ENCODE measurements at regions not wholly inside any gene's neighbourhood (a gene's known extent, or its start where the extent isn't known, plus 50 kb on each side); places are given as distances from the start of the nearest gene placed in this dataset.

DNA sequence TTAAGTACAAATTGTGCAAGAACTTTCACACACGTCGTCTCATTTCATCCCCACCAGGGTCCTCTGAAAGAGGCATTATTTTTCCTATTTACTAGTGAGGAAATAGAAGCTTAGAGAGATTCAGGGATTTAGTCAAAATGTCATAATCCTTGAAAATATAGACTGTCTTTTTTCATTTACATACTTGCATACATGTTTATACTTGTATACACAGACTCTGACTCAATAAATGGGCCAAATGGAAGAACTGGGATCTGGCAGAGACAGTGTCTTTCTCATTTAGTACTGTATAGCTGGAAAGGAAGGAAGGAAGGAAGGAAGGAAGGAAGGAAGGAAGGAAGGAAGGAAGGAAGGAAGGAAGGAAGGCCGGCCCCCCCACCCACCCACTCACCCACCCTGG, 357.7 kb upstream of the SOX5 start:
- H3K4me1 ChIP-seq (replicated peaks in 1 of 2; ENCODE audit: control insufficient read depth in 2 of 2, insufficient read depth in 2 of 2, low read length in 2 of 2): no peaks in the 10 kb centered on the region; a peak in 1 of 5 replicates
- TF ChIP-seq NELFE (IDR thresholded peaks at IDR 0.05; ENCODE audit: insufficient read depth, insufficient read length): no peak
- TF ChIP-seq, protein P1, sequence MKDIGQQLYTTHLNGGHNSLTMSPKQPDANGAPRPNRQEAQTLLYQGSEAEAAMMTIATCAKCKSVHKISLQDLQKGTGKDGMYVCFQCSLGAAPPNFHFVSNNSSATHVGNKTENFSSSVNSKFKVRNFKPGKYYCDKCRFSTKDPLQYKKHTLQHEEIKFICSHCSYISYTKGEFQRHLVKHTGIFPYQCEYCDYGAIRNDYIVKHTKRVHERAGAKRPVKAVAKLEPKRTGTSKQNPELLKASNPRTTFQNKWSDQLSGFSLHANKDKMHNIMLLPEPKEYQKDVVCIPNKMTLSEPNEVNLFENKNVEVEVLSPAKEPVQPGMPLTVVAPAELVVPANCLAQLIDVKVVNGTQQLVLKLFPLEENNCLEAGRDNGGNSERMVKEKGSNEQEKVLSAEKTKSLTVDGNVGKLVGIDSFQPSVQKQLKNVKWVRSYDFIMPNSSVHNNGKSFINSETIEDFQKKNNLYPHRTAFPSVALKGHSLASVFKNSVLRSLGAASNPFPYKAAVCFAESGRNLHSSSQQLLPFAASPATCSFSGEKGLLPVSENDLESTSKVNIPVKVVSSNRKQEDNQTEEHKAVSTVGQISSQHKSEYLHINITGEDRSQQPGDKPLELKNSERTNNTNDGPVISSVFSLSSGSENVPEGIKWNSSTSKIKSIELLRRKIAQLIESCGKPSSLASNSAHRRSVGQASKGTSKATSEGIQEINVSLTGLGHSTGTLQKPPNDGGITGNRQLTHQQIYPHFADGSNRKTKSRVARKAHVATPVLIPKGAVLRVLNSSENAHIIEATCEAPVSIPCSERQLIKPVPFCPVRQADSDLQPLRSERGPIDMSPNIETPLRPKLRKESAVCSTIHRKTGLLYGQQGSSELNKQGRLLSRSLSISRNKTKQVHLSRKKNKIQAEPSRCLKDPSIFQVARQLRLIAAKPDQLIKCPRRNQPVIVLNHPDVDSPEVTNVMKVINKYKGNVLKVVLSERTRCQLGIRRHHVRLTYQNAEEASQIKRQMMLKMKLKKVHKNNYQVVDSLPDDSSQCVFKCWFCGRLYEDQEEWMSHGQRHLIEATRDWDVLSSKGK (CRISPR knock-in tag; IDR thresholded peaks at IDR 0.05): no peak
- no peak for TF ChIP-seq ETV5 (CRISPR knock-in tag; IDR thresholded peaks at IDR 0.05; ENCODE audit: low read depth)
- TF ChIP-seq ZFP1 (CRISPR knock-in tag; IDR thresholded peaks at IDR 0.05): no peak
- TF ChIP-seq, protein P2, sequence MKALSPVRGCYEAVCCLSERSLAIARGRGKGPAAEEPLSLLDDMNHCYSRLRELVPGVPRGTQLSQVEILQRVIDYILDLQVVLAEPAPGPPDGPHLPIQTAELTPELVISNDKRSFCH (CRISPR knock-in tag; IDR thresholded peaks at IDR 0.05): no peak
- TF ChIP-seq, protein P2 (tag; IDR thresholded peaks at IDR 0.05): no peak
- FAIRE-seq (no peak), DNase-seq (ENCODE audit: extremely low read depth in 1 of 4, low spot score in 3 of 4) (no peak), ATAC-seq (no peak)
- BruUV-seq (replicated peaks): no TSS peak
- WGBS (ENCODE audit: insufficient coverage, low coverage, missing lambda C conversion rate): 5% methylated on average over 2 of the region's 3 CpGs
- no peak overlapping the region for H3K4me2 ChIP-seq (ENCODE audit: insufficient read depth, low read length)
- H3K9me3 ChIP-seq (replicated peaks; ENCODE audit: control insufficient read depth, insufficient read depth, low read depth, low read length): no peaks in the 10 kb centered on the region
- in situ Hi-C loops (cut with MboI) (no loop called here), intact Hi-C loops (cut with micrococcal nuclease) (no loop called here)
- no peaks in the 10 kb centered on the region for H3K27me3 ChIP-seq (ENCODE audit: control insufficient read depth in 2 of 2, insufficient read depth in 2 of 2, low read length in 2 of 2)
- ChIA-PET POLR2A (no interaction called here), CTCF (ENCODE audit: low intra/inter-chr PET ratio) (no interaction called here)
- H3K9me1 ChIP-seq (ENCODE audit: control insufficient read depth, insufficient read depth, low read length): no peaks in the 10 kb centered on the region
- no peak overlapping the region for H3K27ac ChIP-seq (ENCODE audit: extremely low read depth, low read depth, low read length)
- no peaks in the 10 kb centered on the region for H3K36me3 ChIP-seq (ENCODE audit: control insufficient read depth, insufficient read depth, low read length)
- H2AFZ ChIP-seq (ENCODE audit: low read depth, low read length): no peak overlapping the region
- no peak overlapping the region for H3K9ac ChIP-seq (ENCODE audit: insufficient read depth in 1 of 2, low read depth in 2 of 2, low read length in 2 of 2)
- H3K79me2 ChIP-seq (ENCODE audit: control insufficient read depth, insufficient read depth, low read length): no peaks in the 10 kb centered on the region
- H3K4me3 ChIP-seq: no peak overlapping the region
- no peaks in the 10 kb centered on the region for H4K20me1 ChIP-seq (replicated peaks; ENCODE audit: control insufficient read depth, insufficient read depth, low read length)
